GM19043 (cell line): ENCODE measurements at regions not wholly inside any gene's neighbourhood (a gene's known extent, or its start where the extent isn't known, plus 50 kb on each side); places are given as distances from the start of the nearest gene placed in this dataset.

ENCODE experiments used
- ATAC-seq: cut with Tn5 transposase; IDR thresholded peaks from one replicate; pipeline ENCODE4 v1.9.1; 2021; ENCODE audit warnings: low read depth; ENCODE audit not compliant: unreplicated experiment

- no peak for ATAC-seq
Measured at GRCh38 chr2:81984969-81985637, 1680.6 kb upstream of the LRRTM1 start.

- ATAC-seq, result no peak
Measured at GRCh38 chr2:81981585-81981984, 1677.0 kb upstream of the LRRTM1 start.

GRCh38 chr2:81979086-81979485 lies 1674.5 kb upstream of the LRRTM1 start:
- ATAC-seq, result no peak

GRCh38 chr2:81976998-81977397 lies 1672.4 kb upstream of the LRRTM1 start:
- no peak for ATAC-seq

- no peak for ATAC-seq
Measured at GRCh38 chr2:81974216-81974615, 1669.7 kb upstream of the LRRTM1 start.

- no peak for ATAC-seq
Measured at GRCh38 chr2:81942876-81943275, 1638.3 kb upstream of the LRRTM1 start.

- ATAC-seq, result no peak
Measured at GRCh38 chr2:81942136-81942680, 1637.7 kb upstream of the LRRTM1 start.

- ATAC-seq, result no peak
Measured at GRCh38 chr2:81940266-81940955, 1635.9 kb upstream of the LRRTM1 start.

- ATAC-seq, result no peak
Measured at GRCh38 chr2:81937944-81938343, 1633.4 kb upstream of the LRRTM1 start.

- no peak for ATAC-seq
Measured at GRCh38 chr2:81903534-81903933, 1599.0 kb upstream of the LRRTM1 start.

- ATAC-seq, result no peak
Measured at GRCh38 chr2:81901017-81901416, 1596.5 kb upstream of the LRRTM1 start.

GRCh38 chr2:81895620-81896250 lies 1591.2 kb upstream of the LRRTM1 start:
- ATAC-seq, result no peak

- no peak for ATAC-seq
Measured at GRCh38 chr2:81894451-81894990, 1590.0 kb upstream of the LRRTM1 start.

GRCh38 chr2:81876624-81877023 lies 1572.1 kb upstream of the LRRTM1 start:
- no peak for ATAC-seq

- ATAC-seq, result no peak
Measured at GRCh38 chr2:81872006-81872405, 1567.5 kb upstream of the LRRTM1 start.

- ATAC-seq, result no peak
Measured at GRCh38 chr2:81870119-81870518, 1565.6 kb upstream of the LRRTM1 start.

- no peak for ATAC-seq
Measured at GRCh38 chr2:81858998-81859397, 1554.4 kb upstream of the LRRTM1 start.

- ATAC-seq, result no peak
Measured at GRCh38 chr2:81853341-81853740, 1548.8 kb upstream of the LRRTM1 start.

- no peak for ATAC-seq
Measured at GRCh38 chr2:81852651-81853050, 1548.1 kb upstream of the LRRTM1 start.

- ATAC-seq, result no peak
Measured at GRCh38 chr2:81839780-81840179, 1535.2 kb upstream of the LRRTM1 start.

GRCh38 chr2:81835321-81836000 lies 1530.9 kb upstream of the LRRTM1 start:
- ATAC-seq, result no peak
